ENCODE measurements at regions not wholly inside any gene's neighbourhood (a gene's known extent, or its start where the extent isn't known, plus 50 kb on each side); places are given as distances from the start of the nearest gene placed in this dataset.

GRCh38 chr1:199197695-199198094, 558.9 kb downstream of the PTPRC start:
- Histone ChIP-seq H3K4me3 (no peak overlapping the region), H3K27me3 (no peaks in the 10 kb centered on the region), H3K27ac (no peak overlapping the region), H3K4me1 (no peaks in the 10 kb centered on the region), H3K9me3 (no peaks in the 10 kb centered on the region), H3K36me3 (no peaks in the 10 kb centered on the region)
- TF ChIP-seq POLR2A (IDR thresholded peaks at IDR 0.05) = no peak
- TF ChIP-seq, protein P1, sequence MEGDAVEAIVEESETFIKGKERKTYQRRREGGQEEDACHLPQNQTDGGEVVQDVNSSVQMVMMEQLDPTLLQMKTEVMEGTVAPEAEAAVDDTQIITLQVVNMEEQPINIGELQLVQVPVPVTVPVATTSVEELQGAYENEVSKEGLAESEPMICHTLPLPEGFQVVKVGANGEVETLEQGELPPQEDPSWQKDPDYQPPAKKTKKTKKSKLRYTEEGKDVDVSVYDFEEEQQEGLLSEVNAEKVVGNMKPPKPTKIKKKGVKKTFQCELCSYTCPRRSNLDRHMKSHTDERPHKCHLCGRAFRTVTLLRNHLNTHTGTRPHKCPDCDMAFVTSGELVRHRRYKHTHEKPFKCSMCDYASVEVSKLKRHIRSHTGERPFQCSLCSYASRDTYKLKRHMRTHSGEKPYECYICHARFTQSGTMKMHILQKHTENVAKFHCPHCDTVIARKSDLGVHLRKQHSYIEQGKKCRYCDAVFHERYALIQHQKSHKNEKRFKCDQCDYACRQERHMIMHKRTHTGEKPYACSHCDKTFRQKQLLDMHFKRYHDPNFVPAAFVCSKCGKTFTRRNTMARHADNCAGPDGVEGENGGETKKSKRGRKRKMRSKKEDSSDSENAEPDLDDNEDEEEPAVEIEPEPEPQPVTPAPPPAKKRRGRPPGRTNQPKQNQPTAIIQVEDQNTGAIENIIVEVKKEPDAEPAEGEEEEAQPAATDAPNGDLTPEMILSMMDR (IDR thresholded peaks at IDR 0.05 in 4 of 5, conservative IDR thresholded peaks at IDR 0.05 in 1 of 5) = no peak
- in situ Hi-C loops (cut with MboI; ENCODE audit: low sequenced_read_pairs in 4 of 4) (no loop called here), intact Hi-C loops (cut with DNase I; ENCODE audit: low total_unique reads) (no loop called here)
- ATAC-seq (no peak), DNase-seq (no peak)

- no peaks in the 10 kb centered on the region for H3K4me1 ChIP-seq
- no peaks in the 10 kb centered on the region for H3K9me3 ChIP-seq
- ATAC-seq (no peak), DNase-seq (no peak)
- intact Hi-C loops (cut with DNase I; ENCODE audit: low total_unique reads) = no loop called here
- TF ChIP-seq POLR2A (IDR thresholded peaks at IDR 0.05) = no peak
- TF ChIP-seq, protein P1 (IDR thresholded peaks at IDR 0.05 in 4 of 5, conservative IDR thresholded peaks at IDR 0.05 in 1 of 5) = no peak
- in situ Hi-C loops (cut with MboI; ENCODE audit: low sequenced_read_pairs in 4 of 4) = no loop called here
- no peaks in the 10 kb centered on the region for H3K27me3 ChIP-seq
- no peaks in the 10 kb centered on the region for H3K36me3 ChIP-seq
- no peak overlapping the region for H3K4me3 ChIP-seq
- H3K27ac ChIP-seq = no peak overlapping the region
Observed at GRCh38 chr1:199202331-199202730, 563.5 kb downstream of the PTPRC start.

DNA sequence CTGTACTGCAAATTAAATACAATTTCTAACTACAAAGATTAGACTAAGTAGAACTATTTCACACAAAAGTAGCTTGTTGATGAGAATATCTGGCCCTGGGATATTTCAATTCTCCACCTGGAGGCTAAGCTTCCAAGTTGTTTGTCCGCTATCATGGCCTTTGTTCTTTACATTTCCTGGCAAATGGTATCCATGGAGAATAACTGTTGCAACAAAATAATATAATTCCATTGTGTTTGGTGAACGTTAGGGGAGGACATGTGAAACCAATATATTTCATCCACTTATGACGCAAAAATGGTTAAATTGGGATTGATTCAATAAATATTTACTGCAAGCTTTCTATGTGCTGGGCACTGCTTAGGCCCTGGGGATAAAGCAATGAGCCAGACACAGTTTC, 565.4 kb downstream of the PTPRC start:
- ATAC-seq = no peak
- intact Hi-C loops (cut with DNase I; ENCODE audit: low total_unique reads) = no loop called here
- no peaks in the 10 kb centered on the region for H3K9me3 ChIP-seq
- in situ Hi-C loops (cut with MboI; ENCODE audit: low sequenced_read_pairs in 4 of 4) = no loop called here
- DNase-seq = no peak
- no peaks in the 10 kb centered on the region for H3K36me3 ChIP-seq
- no peaks in the 10 kb centered on the region for H3K4me1 ChIP-seq
- no peak overlapping the region for H3K4me3 ChIP-seq
- H3K27ac ChIP-seq = no peak overlapping the region
- H3K27me3 ChIP-seq = no peaks in the 10 kb centered on the region
- TF ChIP-seq POLR2A (IDR thresholded peaks at IDR 0.05) = no peak
- TF ChIP-seq, protein P1 (IDR thresholded peaks at IDR 0.05 in 4 of 5, conservative IDR thresholded peaks at IDR 0.05 in 1 of 5) = no peak

DNA sequence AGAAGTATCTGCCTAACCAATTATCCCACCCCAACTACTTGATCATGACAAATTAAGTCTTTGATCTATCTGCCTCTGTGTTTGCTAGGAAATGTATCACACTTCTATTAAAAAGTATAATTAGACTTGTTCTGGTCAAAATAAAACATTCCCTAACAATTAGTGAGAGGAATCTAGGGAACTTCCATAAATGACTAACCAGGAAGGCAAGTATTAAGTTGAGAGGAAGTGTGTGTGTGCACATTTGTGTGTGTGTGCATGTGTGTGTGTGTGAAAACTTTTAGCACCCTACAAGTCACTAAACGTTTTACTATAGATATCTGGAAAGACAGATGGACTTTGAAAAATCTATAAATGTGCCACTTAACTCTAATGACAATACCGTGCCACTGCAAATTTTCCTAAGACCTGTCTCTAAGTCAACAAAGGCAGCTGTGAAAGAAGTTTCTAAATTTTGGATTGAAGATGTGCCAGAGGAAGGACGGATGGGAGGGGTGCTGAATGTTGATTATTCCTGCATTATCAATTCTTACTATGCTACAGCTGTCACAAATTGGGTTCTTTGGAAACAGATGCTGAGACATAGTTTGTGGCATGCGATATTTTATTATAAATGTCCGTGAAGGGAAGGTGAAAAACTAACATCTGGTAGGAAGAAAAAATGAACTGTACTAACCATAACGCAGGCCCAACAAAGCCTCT, 567.1 kb downstream of the PTPRC start:
- no peaks in the 10 kb centered on the region for H3K4me1 ChIP-seq
- in situ Hi-C loops (cut with MboI; ENCODE audit: low sequenced_read_pairs in 4 of 4) = no loop called here
- no peaks in the 10 kb centered on the region for H3K36me3 ChIP-seq
- no peaks in the 10 kb centered on the region for H3K9me3 ChIP-seq
- H3K4me3 ChIP-seq = no peak overlapping the region
- H3K27ac ChIP-seq = no peak overlapping the region
- intact Hi-C loops (cut with DNase I; ENCODE audit: low total_unique reads) = no loop called here
- DNase-seq (no peak), ATAC-seq (no peak)
- TF ChIP-seq, protein P1 (IDR thresholded peaks at IDR 0.05 in 4 of 5, conservative IDR thresholded peaks at IDR 0.05 in 1 of 5) = no peak
- no peak for TF ChIP-seq POLR2A (IDR thresholded peaks at IDR 0.05)
- no peaks in the 10 kb centered on the region for H3K27me3 ChIP-seq

- TF ChIP-seq, protein P1 (IDR thresholded peaks at IDR 0.05 in 4 of 5, conservative IDR thresholded peaks at IDR 0.05 in 1 of 5) = no peak
- H3K27me3 ChIP-seq = no peaks in the 10 kb centered on the region
- ATAC-seq (no peak), DNase-seq (no peak)
- intact Hi-C loops (cut with DNase I; ENCODE audit: low total_unique reads) = no loop called here
- H3K27ac ChIP-seq = no peak overlapping the region
- H3K9me3 ChIP-seq = no peaks in the 10 kb centered on the region
- H3K4me3 ChIP-seq = no peak overlapping the region
- in situ Hi-C loops (cut with MboI; ENCODE audit: low sequenced_read_pairs in 4 of 4) = no loop called here
- no peaks in the 10 kb centered on the region for H3K36me3 ChIP-seq
- no peaks in the 10 kb centered on the region for H3K4me1 ChIP-seq
Observed at GRCh38 chr1:199208847-199209246, 570.0 kb downstream of the PTPRC start.

Measured in gastrocnemius medialis (tissue), 4 donors.